H1 (cell line): ENCODE measurements at regions not wholly inside any gene's neighbourhood (a gene's known extent, or its start where the extent isn't known, plus 50 kb on each side); places are given as distances from the start of the nearest gene placed in this dataset.

ENCODE experiments used
- CTCF ChIA-PET: fragments of 300-600 bp; sonication (Branson Sonifier 250); formaldehyde crosslinking; loops from one replicate; lab custom pipeline; 2021; ENCODE audit not compliant: partially characterized antibody; lab: Charles Lee
- POLR2A ChIA-PET: fragments of 300-600 bp; sonication (Branson Sonifier 250); formaldehyde crosslinking; loops from one replicate; lab custom pipeline; 2021; ENCODE audit warnings: inconsistent platforms; ENCODE audit not compliant: partially characterized antibody; lab: Charles Lee
- DNase-seq, 2 experiments: peaks; one replicate each; pipeline versions ENCODE4 v3.0.0 to v3.0.0-alpha.2; 2010 to 2022; ENCODE audit warnings: low spot score in 2 of 2, low read depth in 1 of 2, mixed read lengths in 1 of 2
- FAIRE-seq: peaks from 2 replicates; lab custom pipeline; 2011; peaks lifted over from hg19 to GRCh38; lab: Jason Lieb, UNC
- H2AFZ ChIP-seq: 2 replicates; pipeline ENCODE4 v1.8.1; 2012; ENCODE audit warnings: low read length, inconsistent platforms
- H2AK5ac ChIP-seq: 2 replicates; pipeline ENCODE4 v1.6.1; 2013; ENCODE audit warnings: low read depth, low read length
- H2BK120ac ChIP-seq: replicated peaks from 2 replicates; pipeline ENCODE3; 2013; ENCODE audit warnings: low read depth, low read length, inconsistent platforms
- H2BK12ac ChIP-seq: 2 replicates; pipeline ENCODE4 v1.6.1; 2013; ENCODE audit warnings: low read depth, low read length
- H2BK15ac ChIP-seq: 2 replicates; pipeline ENCODE4 v1.6.1; 2013; ENCODE audit warnings: low read length
- H2BK20ac ChIP-seq: 2 replicates; pipeline ENCODE4 v1.6.1; 2013; ENCODE audit warnings: low read length
- H2BK5ac ChIP-seq: 2 replicates; pipeline ENCODE4 v1.6.1; 2013; ENCODE audit warnings: low read depth, low read length
- H3K14ac ChIP-seq: 2 replicates; pipeline ENCODE4 v1.6.1; 2013; ENCODE audit warnings: inconsistent platforms; ENCODE audit not compliant: insufficient read length
- H3K18ac ChIP-seq: 2 replicates; pipeline ENCODE4 v1.6.1; 2013; ENCODE audit warnings: low read length; ENCODE audit errors: extremely low read depth
- H3K23ac ChIP-seq: 2 replicates; pipeline ENCODE4 v1.6.1; 2013; ENCODE audit warnings: inconsistent platforms; ENCODE audit not compliant: insufficient read length
- H3K23me2 ChIP-seq: 2 replicates; pipeline ENCODE4 v1.6.1; 2013; ENCODE audit warnings: low read depth, low read length
- H3K27ac ChIP-seq: 2 replicates; pipeline ENCODE4 v1.6.1; 2011; ENCODE audit warnings: low read depth, low read length, inconsistent platforms
- H3K27me3 ChIP-seq, 4 experiments: replicated peaks in 1 of 4; 1 replicate in 1 of 4; 2 replicates in 3 of 4; pipeline versions ENCODE4 v1.6.1 to v1.8.1; 2011 to 2013; ENCODE audit warnings: low read length in 3 of 4, mild to moderate bottlenecking in 3 of 4, inconsistent platforms in 2 of 4, mixed read lengths in 2 of 4, moderate library complexity in 1 of 4; ENCODE audit not compliant: control insufficient read depth in 3 of 4, insufficient read depth in 3 of 4; ENCODE audit errors: extremely low read depth in 1 of 4
- H3K36me3 ChIP-seq, 4 experiments: 2 replicates each; pipeline versions ENCODE4 v1.6.1 to v1.8.1; 2011 to 2013; ENCODE audit warnings: mild to moderate bottlenecking in 4 of 4, low read length in 3 of 4, moderate library complexity in 2 of 4, control low read depth in 1 of 4, inconsistent platforms in 1 of 4; ENCODE audit not compliant: insufficient read depth in 4 of 4, control insufficient read depth in 2 of 4
- H3K4ac ChIP-seq: replicated peaks from 2 replicates; pipeline ENCODE3; 2013; ENCODE audit warnings: low read length, low read depth, mixed read lengths, inconsistent platforms; ENCODE audit not compliant: insufficient read length
- H3K4me1 ChIP-seq, 4 experiments: replicated peaks in 1 of 4; 1 replicate in 1 of 4; 2 replicates in 3 of 4; pipeline versions ENCODE4 v1.6.1 to v1.8.1; 2011 to 2013; ENCODE audit warnings: low read length in 3 of 4, inconsistent platforms in 2 of 4, mixed read lengths in 1 of 4; ENCODE audit not compliant: insufficient read depth in 4 of 4, control insufficient read depth in 3 of 4
- H3K4me2 ChIP-seq, 2 experiments: 2 replicates each; pipeline versions ENCODE4 v1.6.1 to v1.8.1; 2011 to 2013; ENCODE audit warnings: low read depth in 2 of 2, low read length in 2 of 2, control low read depth in 1 of 2, inconsistent platforms in 1 of 2, mild to moderate bottlenecking in 1 of 2; ENCODE audit not compliant: insufficient read depth in 1 of 2
- H3K4me3 ChIP-seq, 4 experiments: fragments of 200-600, 300-600 bp in 1 of 4; sonication (generic), shearing (Covaris generic), sonication (Bioruptor Twin) in 1 of 4; 2 replicates each; pipeline versions ENCODE4 v1.5.1 to v1.8.1; 2011 to 2016; ENCODE audit warnings: low read length in 4 of 4, low read depth in 3 of 4, control low read depth in 2 of 4, inconsistent platforms in 2 of 4, mild to moderate bottlenecking in 2 of 4, mixed read lengths in 1 of 4, moderate library complexity in 1 of 4; ENCODE audit not compliant: insufficient read depth in 2 of 4; ENCODE audit errors: extremely low read depth in 1 of 4
- H3K56ac ChIP-seq: replicated peaks from 2 replicates; pipeline ENCODE3; 2013; ENCODE audit warnings: low read depth, mild to moderate bottlenecking, mixed read lengths, low read length, inconsistent platforms; ENCODE audit not compliant: insufficient read length
- H3K79me1 ChIP-seq: 2 replicates; pipeline ENCODE4 v1.6.1; 2013; ENCODE audit warnings: low read depth, low read length, control low read depth
- H3K79me2 ChIP-seq, 2 experiments: 2 replicates each; pipeline versions ENCODE4 v1.6.1 to v1.8.1; 2012 to 2013; ENCODE audit warnings: low read length in 2 of 2, mild to moderate bottlenecking in 2 of 2, inconsistent platforms in 1 of 2; ENCODE audit not compliant: insufficient read depth in 2 of 2, control insufficient read depth in 1 of 2
- H3K9ac ChIP-seq, 4 experiments: replicated peaks in 1 of 4; 1 replicate in 1 of 4; 2 replicates in 3 of 4; pipeline versions ENCODE4 v1.6.1 to v1.8.1; 2011 to 2013; ENCODE audit warnings: low read depth in 3 of 4, low read length in 3 of 4, control low read depth in 2 of 4, mild to moderate bottlenecking in 2 of 4, moderate library complexity in 2 of 4, inconsistent platforms in 1 of 4; ENCODE audit errors: extremely low read depth in 1 of 4
- H3K9me3 ChIP-seq, 2 experiments: 2 replicates each; pipeline versions ENCODE4 v1.6.1 to v1.8.1; 2012 to 2013; ENCODE audit warnings: mild to moderate bottlenecking in 2 of 2, moderate library complexity in 2 of 2, control low read depth in 1 of 2, inconsistent platforms in 1 of 2, low read depth in 1 of 2, low read length in 1 of 2, mixed read lengths in 1 of 2; ENCODE audit not compliant: insufficient read depth in 2 of 2
- H4K20me1 ChIP-seq, 2 experiments: replicated peaks in 1 of 2; 2 replicates each; pipeline versions ENCODE3 to v1.8.1; 2011 to 2013; ENCODE audit warnings: inconsistent platforms in 2 of 2, low read length in 2 of 2, mild to moderate bottlenecking in 1 of 2; ENCODE audit not compliant: insufficient read depth in 2 of 2, control insufficient read depth in 1 of 2
- H4K5ac ChIP-seq: 2 replicates; pipeline ENCODE4 v1.6.1; 2013; ENCODE audit warnings: low read length, low read depth, mixed read lengths, inconsistent platforms; ENCODE audit not compliant: insufficient read length
- H4K8ac ChIP-seq: 2 replicates; pipeline ENCODE4 v1.8.0; 2013; ENCODE audit warnings: mild to moderate bottlenecking, moderate library complexity, low read length, inconsistent platforms; ENCODE audit not compliant: insufficient read depth; ENCODE audit errors: extremely low read depth
- H4K91ac ChIP-seq: replicated peaks from 2 replicates; pipeline ENCODE3; 2013; ENCODE audit warnings: low read length, mixed read lengths, inconsistent platforms; ENCODE audit not compliant: insufficient read length
- EGR1 ChIP-seq: IDR thresholded peaks from 2 replicates; pipeline ENCODE4 v1.6.1; 2011; ENCODE audit warnings: low read depth, low read length, borderline replicate concordance
- GTF2F1 ChIP-seq: IDR thresholded peaks from 2 replicates; pipeline ENCODE4 v1.6.1; 2012; ENCODE audit warnings: low read depth, low read length, improper control_type of control experiment, borderline replicate concordance
- HDAC6 ChIP-seq: IDR thresholded peaks from one replicate; pipeline ENCODE4 v1.7.1; 2012; ENCODE audit warnings: low read depth, mild to moderate bottlenecking, inconsistent platforms, low read length, moderate library complexity
- JUND ChIP-seq: IDR thresholded peaks from 2 replicates; pipeline ENCODE4 v1.6.1; 2011; ENCODE audit warnings: mild to moderate bottlenecking, improper control_type of control experiment, low read length
- KDM5A ChIP-seq: fragments of 200-600 bp; IDR thresholded peaks from 2 replicates; pipeline ENCODE4 v1.7.1; 2012; ENCODE audit warnings: mild to moderate bottlenecking, low read length, inconsistent platforms, mixed read lengths
- NANOG ChIP-seq: IDR thresholded peaks from 2 replicates; pipeline ENCODE4 v1.6.1; 2011; ENCODE audit warnings: low read length, low read depth, mild to moderate bottlenecking, inconsistent platforms; ENCODE audit not compliant: insufficient read depth, poor library complexity, severe bottlenecking
- RFX5 ChIP-seq: IDR thresholded peaks from 2 replicates; pipeline ENCODE4 v1.6.1; 2011; ENCODE audit warnings: low read depth, low read length, improper control_type of control experiment, borderline replicate concordance
- SP2 ChIP-seq: IDR thresholded peaks from 2 replicates; pipeline ENCODE4 v1.6.1; 2012; ENCODE audit warnings: mild to moderate bottlenecking, low read length, inconsistent platforms
- SP4 ChIP-seq: IDR thresholded peaks from 2 replicates; pipeline ENCODE4 v1.6.1; 2012; ENCODE audit warnings: low read length, inconsistent platforms
- TBP ChIP-seq: IDR thresholded peaks from 2 replicates; pipeline ENCODE4 v1.6.1; 2011; ENCODE audit warnings: low read depth, low read length, improper control_type of control experiment
- WGBS, 2 experiments: shearing (Covaris generic) in 1 of 2; methylation state at CpG; one replicate each; pipeline versions ENCODE4 v1.1.6 to v1.1.7; 2013 to 2015; ENCODE audit warnings: low lambda C conversion rate in 2 of 2, mixed read lengths in 2 of 2, inconsistent platforms in 1 of 2, low coverage in 1 of 2, missing lambda C conversion rate in 1 of 2; ENCODE audit not compliant: insufficient replicate concordance in 2 of 2, insufficient coverage in 1 of 2, insufficient read length in 1 of 2; ENCODE audit errors: extremely low coverage in 1 of 2, missing lambda C conversion rate in 1 of 2; 5-methylcytosine and 5-hydroxymethylcytosine counted together

DNA sequence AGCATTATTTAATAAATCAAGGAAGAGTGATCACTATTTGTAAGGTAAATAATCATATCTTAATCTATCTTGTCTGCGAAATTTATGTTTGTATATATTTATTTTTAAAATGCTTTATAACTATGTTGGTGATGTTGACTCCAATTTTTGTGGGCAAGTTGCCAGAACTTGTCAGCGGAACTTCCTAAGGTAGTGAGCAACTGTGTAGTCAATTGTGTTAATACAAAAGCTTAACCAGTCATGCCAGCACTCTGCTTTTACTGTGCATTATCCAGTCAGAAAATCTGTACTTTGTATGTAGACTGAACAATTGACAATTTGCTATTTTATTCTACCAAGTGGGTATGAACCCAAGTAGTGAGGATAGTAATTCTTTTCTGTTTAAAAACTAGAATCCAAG lies 61.9 kb upstream of the RND3 start:
- no peak overlapping the region for H4K91ac ChIP-seq
- H3K9ac ChIP-seq = no peak overlapping the region
- H4K20me1 ChIP-seq = no peaks in the 10 kb centered on the region
- no peak overlapping the region for H4K8ac ChIP-seq
- H3K23ac ChIP-seq = no peak overlapping the region
- no peak overlapping the region for H4K5ac ChIP-seq
- DNase-seq (no peak), FAIRE-seq (no peak)
- no peak overlapping the region for H3K56ac ChIP-seq
- no peaks in the 10 kb centered on the region for H3K36me3 ChIP-seq
- H2BK120ac ChIP-seq = no peak overlapping the region
- H3K27ac ChIP-seq = no peak overlapping the region
- no peak overlapping the region for H3K4me2 ChIP-seq
- no peak overlapping the region for H2BK15ac ChIP-seq
- H2BK5ac ChIP-seq = no peak overlapping the region
- H2BK12ac ChIP-seq = no peak overlapping the region
- no peak overlapping the region for H3K18ac ChIP-seq
- H3K4me1 ChIP-seq = no peaks in the 10 kb centered on the region
- no peak overlapping the region for H2AK5ac ChIP-seq
- ChIA-PET POLR2A (no interaction called here), CTCF (interaction anchor here (0.6 to 1.9 kb wide), 9 partner anchors 9 to 720 kb away, joined by 3 to 14 read pairs (median 4); no protein-coding TSS in a partner anchor)
- no peak overlapping the region for H2AFZ ChIP-seq
- H3K23me2 ChIP-seq = no peaks in the 10 kb centered on the region
- WGBS, 2 experiments = 94% methylated on average over 2 of the region's 2 CpGs; no CpG with 5 or more reads in 1 of the 2 experiments
- no peak overlapping the region for H3K4ac ChIP-seq
- H3K27me3 ChIP-seq = no peaks in the 10 kb centered on the region
- H3K79me2 ChIP-seq = no peaks in the 10 kb centered on the region
- H3K9me3 ChIP-seq = no peaks in the 10 kb centered on the region
- H2BK20ac ChIP-seq = no peak overlapping the region
- H3K14ac ChIP-seq = no peak overlapping the region
- no peaks in the 10 kb centered on the region for H3K79me1 ChIP-seq
- H3K4me3 ChIP-seq = no peak overlapping the region
- TF ChIP-seq RFX5 (no peak), EGR1 (no peak), TBP (no peak), SP4 (no peak), KDM5A (no peak), HDAC6 (no peak), NANOG (no peak), GTF2F1 (no peak), JUND (no peak), SP2 (no peak)
